IgD-negative memory B cell (primary cell): ENCODE measurements at regions not wholly inside any gene's neighbourhood (a gene's known extent, or its start where the extent isn't known, plus 50 kb on each side); places are given as distances from the start of the nearest gene placed in this dataset.
A peak's percentile ranks its signal among the peaks of the same experiment; 100 is the strongest.

Experiments used
- H3K27ac Mint-ChIP-seq, 3 donors: one replicate each; pipeline ENCODE4 v1.8.0; 2020 to 2022; ENCODE audit warnings: mild to moderate bottlenecking in 3 of 3, mixed read lengths in 3 of 3, moderate library complexity in 1 of 3
- H3K27me3 Mint-ChIP-seq: one replicate; pipeline ENCODE4 v1.8.0; 2021; ENCODE audit warnings: mixed read lengths
- H3K36me3 Mint-ChIP-seq: one replicate; pipeline ENCODE4 v1.8.0; 2020; ENCODE audit warnings: mild to moderate bottlenecking, mixed read lengths
- H3K4me1 Mint-ChIP-seq, 3 donors: one replicate each; pipeline ENCODE4 v1.8.0; 2020 to 2022; ENCODE audit warnings: mixed read lengths in 3 of 3, mild to moderate bottlenecking in 1 of 3
- H3K4me3 Mint-ChIP-seq, 4 donors: one replicate each; pipeline ENCODE4 v1.8.0; 2020 to 2022; ENCODE audit warnings: mild to moderate bottlenecking in 4 of 4, mixed read lengths in 4 of 4, moderate library complexity in 3 of 4
- H3K9me3 Mint-ChIP-seq, 3 donors: one replicate each; pipeline ENCODE4 v1.8.0; 2020 to 2021; ENCODE audit warnings: mixed read lengths in 3 of 3, mild to moderate bottlenecking in 1 of 3

DNA sequence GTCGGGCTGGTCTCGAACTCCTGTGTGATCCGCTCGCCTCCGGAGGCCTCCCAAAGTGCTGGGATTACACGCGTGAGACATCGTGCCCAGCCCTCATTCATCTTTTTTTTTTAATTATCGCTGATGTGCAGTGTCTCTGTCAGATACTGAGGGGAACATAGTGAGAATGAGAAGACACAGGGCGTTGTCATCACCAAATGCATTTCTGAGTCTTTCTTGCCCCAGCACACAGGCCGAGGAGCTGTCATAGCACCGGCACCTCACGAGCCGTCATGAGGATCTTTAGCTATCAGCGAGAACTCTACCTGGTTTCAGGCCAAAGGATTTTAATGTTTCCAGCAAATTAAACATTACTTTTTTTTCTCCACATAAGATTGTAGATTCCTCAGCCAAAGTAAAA lies 548.0 kb upstream of the SOX11 start:
- no peaks in the 10 kb centered on the region for H3K27me3 Mint-ChIP-seq
- H3K9me3 Mint-ChIP-seq = peaks cover 3 to 16% (median 3%) of the 10 kb centered on the region in 3 donors
- H3K4me3 Mint-ChIP-seq = no peak overlapping the region
- H3K36me3 Mint-ChIP-seq = no peaks in the 10 kb centered on the region
- no peaks in the 10 kb centered on the region for H3K4me1 Mint-ChIP-seq
- H3K27ac Mint-ChIP-seq = no peak overlapping the region

DNA sequence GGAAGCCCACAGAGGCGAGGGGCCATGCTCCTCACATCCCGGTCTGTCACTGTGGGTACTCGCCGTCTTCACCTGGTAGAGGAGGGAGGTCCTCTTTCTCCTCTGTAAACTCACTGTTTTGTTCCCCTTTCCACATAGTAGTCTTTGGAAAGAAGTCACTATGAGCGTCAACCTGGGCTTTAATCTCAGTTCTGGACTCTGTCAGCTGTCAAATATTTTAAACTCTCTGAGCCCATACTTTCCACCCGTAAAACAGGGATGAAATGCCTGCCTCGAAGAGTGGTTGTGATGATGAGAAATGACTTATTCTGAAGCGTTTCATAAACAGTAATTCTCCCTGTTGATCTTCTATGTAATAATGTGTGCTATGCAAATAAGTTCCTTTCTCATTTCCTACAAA lies 547.1 kb upstream of the SOX11 start:
- Mint-ChIP-seq H3K4me1 (no peaks in the 10 kb centered on the region), H3K27me3 (no peaks in the 10 kb centered on the region), H3K27ac (no peak overlapping the region), H3K9me3 (peaks cover 3 to 13% (median 3%) of the 10 kb centered on the region in 3 donors), H3K4me3 (no peak overlapping the region), H3K36me3 (no peaks in the 10 kb centered on the region)

DNA sequence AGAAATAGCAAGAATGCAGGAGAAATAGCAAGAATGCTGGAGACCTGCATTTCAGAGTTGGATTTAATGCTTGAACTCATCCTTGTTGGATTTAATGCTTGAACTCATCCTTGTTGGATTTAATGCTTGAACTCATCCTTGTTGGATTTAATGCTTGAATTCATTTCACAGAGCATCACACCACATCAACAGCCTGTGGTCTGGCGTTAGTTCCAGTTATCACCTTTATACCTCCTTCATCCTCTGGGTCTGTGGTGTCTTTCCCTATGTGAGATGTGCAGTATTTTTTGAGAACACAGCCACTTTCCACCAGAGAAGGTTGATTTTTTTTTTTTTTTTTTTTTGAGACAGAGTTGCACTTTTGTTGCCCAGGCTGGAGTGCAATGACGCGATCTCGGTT lies 546.4 kb upstream of the SOX11 start:
- H3K36me3 Mint-ChIP-seq = no peaks in the 10 kb centered on the region
- no peak overlapping the region for H3K4me3 Mint-ChIP-seq
- no peaks in the 10 kb centered on the region for H3K4me1 Mint-ChIP-seq
- no peaks in the 10 kb centered on the region for H3K27me3 Mint-ChIP-seq
- no peak overlapping the region for H3K27ac Mint-ChIP-seq
- peaks cover 3 to 11% (median 3%) of the 10 kb centered on the region in 3 donors for H3K9me3 Mint-ChIP-seq

- Mint-ChIP-seq H3K4me3 (no peak overlapping the region), H3K4me1 (no peaks in the 10 kb centered on the region), H3K27ac (no peak overlapping the region), H3K9me3 (peaks cover 7 to 17% (median 7%) of the 10 kb centered on the region in 3 donors), H3K36me3 (no peaks in the 10 kb centered on the region), H3K27me3 (no peaks in the 10 kb centered on the region)
Observed at GRCh38 chr2:5148392-5149085, 543.6 kb upstream of the SOX11 start.

GRCh38 chr2:5150871-5151270 lies 541.3 kb upstream of the SOX11 start:
- no peaks in the 10 kb centered on the region for H3K4me1 Mint-ChIP-seq
- H3K4me3 Mint-ChIP-seq = no peak overlapping the region
- peaks cover 6 to 17% (median 9%) of the 10 kb centered on the region in 3 donors for H3K9me3 Mint-ChIP-seq
- no peaks in the 10 kb centered on the region for H3K27me3 Mint-ChIP-seq
- H3K36me3 Mint-ChIP-seq = no peaks in the 10 kb centered on the region
- no peak overlapping the region for H3K27ac Mint-ChIP-seq

DNA sequence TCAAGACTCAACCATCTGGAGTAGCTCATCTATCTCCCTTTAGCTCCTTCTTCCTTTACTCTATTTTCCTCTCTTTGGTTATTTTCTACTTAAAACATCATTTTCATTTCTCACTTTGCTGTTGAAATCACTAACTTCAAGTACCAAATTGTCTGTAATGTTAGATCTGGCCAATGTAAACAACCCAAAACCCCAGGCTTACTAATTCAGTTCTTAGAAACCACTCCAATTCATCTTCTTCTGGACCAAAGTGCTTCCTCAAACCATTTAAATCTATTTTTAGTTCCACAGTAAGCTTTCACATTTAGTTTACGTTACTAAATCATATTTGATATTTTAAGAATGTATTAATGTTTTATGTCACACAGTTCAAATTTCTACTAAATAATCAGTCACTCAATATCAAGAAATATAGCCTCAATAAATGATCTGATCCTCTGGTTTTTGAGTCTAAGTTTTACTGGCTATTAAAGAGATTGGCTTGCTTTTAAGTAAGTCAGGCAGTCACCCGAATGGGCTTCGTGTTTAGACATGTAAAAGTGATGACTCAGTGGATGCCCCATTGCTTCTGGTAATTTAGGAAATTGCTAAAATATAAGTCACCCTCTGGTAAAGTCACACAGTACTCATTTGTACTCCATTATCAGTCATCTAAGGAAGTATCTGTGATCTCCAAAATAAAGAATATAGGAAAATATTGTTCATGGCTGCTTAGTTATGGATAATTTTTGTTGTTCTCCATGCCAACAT lies 527.2 kb upstream of the SOX11 start:
- H3K4me3 Mint-ChIP-seq = no peak overlapping the region
- H3K27me3 Mint-ChIP-seq = no peaks in the 10 kb centered on the region
- no peak overlapping the region for H3K27ac Mint-ChIP-seq
- H3K36me3 Mint-ChIP-seq = no peaks in the 10 kb centered on the region
- peaks cover 6 to 15% (median 8%) of the 10 kb centered on the region in 3 donors for H3K9me3 Mint-ChIP-seq
- no peaks in the 10 kb centered on the region for H3K4me1 Mint-ChIP-seq

DNA sequence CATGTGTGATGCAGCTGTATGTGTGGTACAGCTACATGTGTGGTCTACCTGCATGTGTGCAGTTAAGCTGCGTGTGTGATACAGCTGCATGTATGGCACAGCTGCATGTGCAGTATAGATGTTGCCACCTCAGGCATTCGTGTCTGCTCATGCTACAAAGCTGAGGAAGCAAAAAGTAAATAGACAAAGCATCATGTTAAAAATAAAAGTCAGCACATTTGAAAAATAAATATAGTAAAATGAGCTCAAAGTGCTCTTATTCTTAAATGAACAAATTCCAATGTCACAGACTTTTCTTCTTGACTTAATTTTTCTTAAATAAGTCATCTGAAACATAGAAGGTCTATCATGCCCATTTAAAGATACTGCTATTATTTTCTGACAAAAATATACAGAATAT lies 519.3 kb upstream of the SOX11 start:
- peaks cover 0 to 6% (median 4%) of the 10 kb centered on the region in 3 donors for H3K9me3 Mint-ChIP-seq
- no peak overlapping the region for H3K27ac Mint-ChIP-seq
- H3K27me3 Mint-ChIP-seq = no peaks in the 10 kb centered on the region
- no peaks in the 10 kb centered on the region for H3K36me3 Mint-ChIP-seq
- H3K4me3 Mint-ChIP-seq = no peak overlapping the region
- no peaks in the 10 kb centered on the region for H3K4me1 Mint-ChIP-seq

DNA sequence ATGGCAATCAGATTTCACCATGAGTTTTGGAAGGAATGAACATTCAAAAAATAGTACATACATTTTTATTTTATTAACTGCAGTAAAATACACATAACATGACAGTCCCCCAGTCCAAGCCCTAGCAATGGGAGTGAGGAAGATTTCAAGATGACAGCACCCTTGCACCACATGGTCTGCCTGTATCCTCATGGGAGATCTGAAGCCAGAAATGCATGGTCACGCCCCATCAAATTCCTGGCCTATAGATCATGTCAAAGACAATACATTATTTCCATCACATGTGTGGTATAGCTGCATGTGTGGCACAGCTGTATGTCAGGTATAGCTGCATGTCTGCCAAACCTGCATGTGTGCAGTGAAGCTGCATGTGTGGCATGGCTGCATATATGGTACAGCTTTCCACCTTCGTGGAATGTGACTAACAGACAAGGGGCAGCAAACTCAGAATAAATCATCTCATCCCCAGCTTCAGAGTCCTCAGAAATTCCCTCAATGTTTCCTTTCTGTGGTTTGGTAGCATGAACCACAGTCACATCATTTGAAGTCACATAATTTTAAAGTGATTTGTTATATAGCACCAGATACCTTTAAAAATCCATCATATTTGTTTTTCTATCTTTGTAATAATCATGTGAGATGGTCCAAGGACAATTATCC lies 518.2 kb upstream of the SOX11 start:
- H3K4me3 Mint-ChIP-seq = no peak overlapping the region

DNA sequence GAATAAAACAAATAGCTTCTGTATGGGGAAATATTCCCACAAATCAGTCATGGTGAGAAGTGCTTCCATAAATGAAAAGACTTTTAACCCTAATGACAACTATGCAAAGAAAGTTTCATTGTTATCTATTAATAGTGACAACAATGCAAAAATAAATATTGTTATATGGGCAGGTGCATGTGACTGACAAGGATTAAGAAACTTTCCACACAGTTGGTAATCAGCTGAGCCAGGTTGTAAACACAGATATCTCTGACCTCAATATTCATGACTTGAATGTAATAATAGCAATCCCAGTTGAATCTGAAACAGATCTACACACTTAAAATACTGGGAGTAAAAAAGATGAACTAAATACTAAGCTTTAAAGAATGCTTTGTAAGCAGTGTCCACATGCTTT lies 517.0 kb upstream of the SOX11 start:
- H3K27ac Mint-ChIP-seq = no peak overlapping the region
- no peak overlapping the region for H3K4me3 Mint-ChIP-seq
- H3K36me3 Mint-ChIP-seq = no peaks in the 10 kb centered on the region
- no peaks in the 10 kb centered on the region for H3K4me1 Mint-ChIP-seq
- no peaks in the 10 kb centered on the region for H3K27me3 Mint-ChIP-seq
- H3K9me3 Mint-ChIP-seq = peaks cover 0 to 1% (median 0%) of the 10 kb centered on the region in 3 donors

More for the DNA sequence above, 518.2 kb upstream of the SOX11 start:
- H3K36me3 Mint-ChIP-seq = no peaks in the 10 kb centered on the region
- no peak overlapping the region for H3K27ac Mint-ChIP-seq
- no peaks in the 10 kb centered on the region for H3K27me3 Mint-ChIP-seq
- peaks cover 0 to 4% (median 0%) of the 10 kb centered on the region in 3 donors for H3K9me3 Mint-ChIP-seq
- no peaks in the 10 kb centered on the region for H3K4me1 Mint-ChIP-seq

DNA sequence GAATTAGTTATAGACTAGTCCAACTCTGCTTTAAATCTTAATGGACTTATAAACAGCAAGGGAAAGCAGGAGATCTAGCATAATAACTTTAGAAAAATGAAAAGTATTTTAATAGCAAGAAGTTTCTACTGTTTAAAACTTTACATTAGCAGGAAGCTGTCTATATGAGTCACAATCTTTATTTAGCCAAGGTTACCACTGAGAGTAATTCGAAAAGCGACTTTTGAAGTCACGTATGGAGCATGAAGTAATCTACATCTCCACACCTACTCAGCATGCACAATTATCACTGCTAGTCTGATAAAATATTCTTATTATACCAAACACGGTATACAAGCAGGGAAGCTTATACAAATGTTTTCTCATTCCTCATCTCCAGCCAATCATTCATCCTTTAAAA lies 515.4 kb upstream of the SOX11 start:
- no peak overlapping the region for H3K27ac Mint-ChIP-seq
- H3K27me3 Mint-ChIP-seq = no peaks in the 10 kb centered on the region
- H3K9me3 Mint-ChIP-seq = peaks cover 0 to 1% (median 0%) of the 10 kb centered on the region in 3 donors
- no peaks in the 10 kb centered on the region for H3K4me1 Mint-ChIP-seq
- H3K36me3 Mint-ChIP-seq = peaks cover 2% of the 10 kb centered on the region
- no peak overlapping the region for H3K4me3 Mint-ChIP-seq

- no peaks in the 10 kb centered on the region for H3K4me1 Mint-ChIP-seq
- H3K4me3 Mint-ChIP-seq = no peak overlapping the region
- H3K27ac Mint-ChIP-seq = no peak overlapping the region
- peaks cover 2% of the 10 kb centered on the region for H3K36me3 Mint-ChIP-seq
- peaks cover 0 to 6% (median 2%) of the 10 kb centered on the region in 3 donors for H3K9me3 Mint-ChIP-seq
- no peaks in the 10 kb centered on the region for H3K27me3 Mint-ChIP-seq
Observed at GRCh38 chr2:5183031-5183430, 509.2 kb upstream of the SOX11 start.

DNA sequence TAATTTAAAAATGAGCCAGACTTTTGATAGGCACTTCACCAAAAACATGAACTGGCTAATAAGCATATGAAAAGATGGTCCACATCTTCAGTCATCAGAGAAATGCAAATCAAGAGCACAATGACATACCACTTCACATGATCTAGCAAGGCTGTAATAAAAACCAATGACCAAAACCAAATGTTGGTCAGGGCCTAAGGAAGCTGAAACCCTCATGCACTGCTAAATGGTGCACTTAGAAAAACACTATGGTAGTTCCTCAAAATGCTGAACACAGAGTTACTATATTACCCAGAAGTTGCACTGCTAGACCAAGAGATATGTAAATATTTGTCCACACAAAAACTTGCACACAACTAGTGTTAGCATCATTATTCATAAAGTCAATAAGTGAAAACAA lies 504.9 kb upstream of the SOX11 start:
- no peak overlapping the region for H3K27ac Mint-ChIP-seq

GRCh38 chr2:5188636-5189035 lies 503.5 kb upstream of the SOX11 start:
- Mint-ChIP-seq H3K27ac (no peak overlapping the region), H3K4me3 (no peak overlapping the region), H3K9me3 (peaks cover 0 to 6% (median 2%) of the 10 kb centered on the region in 3 donors), H3K27me3 (no peaks in the 10 kb centered on the region), H3K36me3 (no peaks in the 10 kb centered on the region), H3K4me1 (no peaks in the 10 kb centered on the region)

More for the DNA sequence above, 504.9 kb upstream of the SOX11 start:
- Mint-ChIP-seq H3K4me3 (no peak overlapping the region), H3K27me3 (no peaks in the 10 kb centered on the region), H3K4me1 (no peaks in the 10 kb centered on the region), H3K36me3 (no peaks in the 10 kb centered on the region), H3K9me3 (peaks cover 0 to 6% (median 2%) of the 10 kb centered on the region in 3 donors)

GRCh38 chr2:5190023-5190422 lies 502.2 kb upstream of the SOX11 start:
- H3K4me1 Mint-ChIP-seq = peaks cover 0 to 2% (median 0%) of the 10 kb centered on the region in 3 donors
- H3K4me3 Mint-ChIP-seq = no peak overlapping the region
- H3K27ac Mint-ChIP-seq = peak overlapping the region in 1 of 3 donors; percentile 80
- H3K27me3 Mint-ChIP-seq = no peaks in the 10 kb centered on the region
- peaks cover 2% of the 10 kb centered on the region for H3K36me3 Mint-ChIP-seq
- peaks cover 0 to 10% (median 2%) of the 10 kb centered on the region in 3 donors for H3K9me3 Mint-ChIP-seq

DNA sequence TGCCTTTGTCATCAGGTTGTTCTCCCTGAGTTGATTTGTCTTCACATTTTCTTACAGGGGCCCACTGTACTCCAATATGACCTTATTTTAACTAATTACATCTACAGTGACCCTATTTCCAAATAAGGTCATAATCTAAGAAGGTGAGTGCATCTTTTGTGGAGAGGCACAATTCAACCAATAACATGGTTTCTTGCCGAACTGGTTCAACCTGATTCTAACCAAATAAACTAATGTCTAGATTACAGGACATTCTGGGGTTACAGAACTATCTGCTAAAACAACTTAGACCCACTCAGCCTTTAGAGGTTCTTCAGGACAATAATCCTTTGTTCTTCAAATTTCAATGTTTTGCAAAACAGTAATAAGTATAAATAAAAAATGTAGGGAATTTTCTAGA lies 496.5 kb upstream of the SOX11 start:
- Mint-ChIP-seq H3K36me3 (peaks cover 2% of the 10 kb centered on the region), H3K27ac (no peak overlapping the region), H3K4me3 (no peak overlapping the region), H3K27me3 (no peaks in the 10 kb centered on the region), H3K9me3 (peaks cover 0 to 7% (median 3%) of the 10 kb centered on the region in 3 donors), H3K4me1 (peaks cover 0 to 2% (median 0%) of the 10 kb centered on the region in 3 donors)
